ENCODE measurements at regions not wholly inside any gene's neighbourhood (a gene's known extent, or its start where the extent isn't known, plus 50 kb on each side); places are given as distances from the start of the nearest gene placed in this dataset.

DNA sequence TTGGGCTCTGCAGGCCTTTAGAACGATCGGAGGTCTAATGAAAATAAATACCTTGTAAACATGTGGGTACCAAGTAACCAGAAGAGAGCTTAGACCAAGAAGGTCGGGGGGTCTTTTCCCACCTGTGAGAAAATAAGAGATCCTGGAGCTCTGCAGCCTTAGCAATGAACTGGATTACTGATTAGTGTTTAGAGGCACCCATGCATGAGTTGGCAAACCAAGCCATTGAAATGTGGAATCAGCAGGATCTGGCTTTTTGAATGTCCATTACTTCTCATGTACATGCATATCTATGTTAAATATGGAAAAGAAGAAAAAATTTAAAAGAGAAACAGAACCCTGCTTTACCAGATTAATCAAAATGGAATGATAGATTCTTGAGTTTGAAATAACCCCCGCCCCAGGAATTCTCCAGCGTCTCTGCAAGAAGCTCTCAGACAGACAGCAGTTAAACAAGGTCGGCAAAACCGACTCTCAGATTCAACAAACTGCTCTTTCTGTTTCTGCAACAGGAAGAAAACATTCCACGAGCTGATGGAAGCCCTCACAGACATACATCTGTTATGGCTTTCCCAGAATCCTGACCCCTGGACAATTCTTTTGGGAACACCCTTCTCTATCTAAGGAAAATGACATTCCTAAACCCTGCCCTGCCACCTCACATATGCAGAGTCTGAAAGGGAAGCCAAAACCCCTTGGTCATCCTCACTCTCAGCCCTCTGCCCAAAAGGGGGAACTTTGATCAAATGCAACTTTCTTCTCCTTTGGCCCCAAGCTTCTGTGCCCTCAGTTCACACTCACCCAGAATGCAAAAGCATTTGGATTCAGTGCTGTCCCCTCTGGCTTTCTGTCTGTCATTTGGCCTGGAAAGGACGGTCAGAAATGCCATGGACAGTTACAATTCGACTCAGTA lies 78.7 kb upstream of the EN2 start:
- TF ChIP-seq, protein P1, sequence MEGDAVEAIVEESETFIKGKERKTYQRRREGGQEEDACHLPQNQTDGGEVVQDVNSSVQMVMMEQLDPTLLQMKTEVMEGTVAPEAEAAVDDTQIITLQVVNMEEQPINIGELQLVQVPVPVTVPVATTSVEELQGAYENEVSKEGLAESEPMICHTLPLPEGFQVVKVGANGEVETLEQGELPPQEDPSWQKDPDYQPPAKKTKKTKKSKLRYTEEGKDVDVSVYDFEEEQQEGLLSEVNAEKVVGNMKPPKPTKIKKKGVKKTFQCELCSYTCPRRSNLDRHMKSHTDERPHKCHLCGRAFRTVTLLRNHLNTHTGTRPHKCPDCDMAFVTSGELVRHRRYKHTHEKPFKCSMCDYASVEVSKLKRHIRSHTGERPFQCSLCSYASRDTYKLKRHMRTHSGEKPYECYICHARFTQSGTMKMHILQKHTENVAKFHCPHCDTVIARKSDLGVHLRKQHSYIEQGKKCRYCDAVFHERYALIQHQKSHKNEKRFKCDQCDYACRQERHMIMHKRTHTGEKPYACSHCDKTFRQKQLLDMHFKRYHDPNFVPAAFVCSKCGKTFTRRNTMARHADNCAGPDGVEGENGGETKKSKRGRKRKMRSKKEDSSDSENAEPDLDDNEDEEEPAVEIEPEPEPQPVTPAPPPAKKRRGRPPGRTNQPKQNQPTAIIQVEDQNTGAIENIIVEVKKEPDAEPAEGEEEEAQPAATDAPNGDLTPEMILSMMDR (IDR thresholded peaks at IDR 0.05; ENCODE audit: insufficient read depth, low read length, poor library complexity, severe bottlenecking) = no peak
- TF ChIP-seq EZH2phosphoT487 (conservative IDR thresholded peaks at IDR 0.05; ENCODE audit: low read length) = no peak

Data from SU-DHL-6 (cell line).